HepG2 (cell line): ENCODE measurements at regions not wholly inside any gene's neighbourhood (a gene's known extent, or its start where the extent isn't known, plus 50 kb on each side); places are given as distances from the start of the nearest gene placed in this dataset.

Experiments
- CHD2 ChIP-seq: IDR thresholded peaks from 2 replicates; pipeline ENCODE4 v1.6.1; 2011; ENCODE audit warnings: low read depth, low read length, improper control_type of control experiment
- EZH2 ChIP-seq: conservative IDR thresholded peaks from 2 replicates; pipeline ENCODE4 v1.6.1; 2012; ENCODE audit warnings: mild to moderate bottlenecking, low read depth, low read length, moderate library complexity
- JUN ChIP-seq: sonication (generic); formaldehyde crosslinking; IDR thresholded peaks from 2 replicates; pipeline ENCODE4 v1.4.0; 2020; ENCODE audit warnings: mild to moderate bottlenecking, missing genetic modification reagents
- NFRKB ChIP-seq: fragments of 450-650 bp; IDR thresholded peaks from 2 replicates; pipeline ENCODE4 v1.6.1; 2017
- ZNF788 ChIP-seq: sonication (generic); formaldehyde crosslinking; IDR thresholded peaks from 2 replicates; pipeline ENCODE4 v1.5.0; 2020; ENCODE audit warnings: mild to moderate bottlenecking, missing genetic modification reagents, borderline replicate concordance
- TF ChIP-seq, protein P1 (sequence below): sonication (generic); formaldehyde crosslinking; IDR thresholded peaks from 2 replicates; pipeline ENCODE4 v1.5.0; 2020; ENCODE audit warnings: mild to moderate bottlenecking, missing genetic modification reagents, moderate library complexity

DNA sequence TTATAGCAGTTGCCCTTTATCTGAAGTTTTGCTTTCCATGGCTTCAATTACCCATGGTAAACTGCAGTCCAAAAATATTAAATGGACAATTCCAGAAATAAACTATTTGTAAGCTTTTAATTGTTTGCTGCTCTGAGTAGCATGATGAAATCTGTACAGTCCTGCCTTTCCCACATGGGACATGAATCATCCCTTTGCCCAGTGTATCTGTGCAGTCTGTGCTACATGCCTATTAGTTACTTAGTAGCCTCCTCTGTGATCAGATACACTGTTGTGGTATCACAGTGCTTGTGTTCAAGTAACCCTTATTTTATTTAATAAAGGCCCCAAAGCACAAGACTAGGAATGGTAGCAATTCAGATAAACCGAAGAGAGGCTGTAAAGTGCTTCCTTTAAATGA lies 810.6 kb upstream of the PIK3C3 start:
- TF ChIP-seq, protein P1, sequence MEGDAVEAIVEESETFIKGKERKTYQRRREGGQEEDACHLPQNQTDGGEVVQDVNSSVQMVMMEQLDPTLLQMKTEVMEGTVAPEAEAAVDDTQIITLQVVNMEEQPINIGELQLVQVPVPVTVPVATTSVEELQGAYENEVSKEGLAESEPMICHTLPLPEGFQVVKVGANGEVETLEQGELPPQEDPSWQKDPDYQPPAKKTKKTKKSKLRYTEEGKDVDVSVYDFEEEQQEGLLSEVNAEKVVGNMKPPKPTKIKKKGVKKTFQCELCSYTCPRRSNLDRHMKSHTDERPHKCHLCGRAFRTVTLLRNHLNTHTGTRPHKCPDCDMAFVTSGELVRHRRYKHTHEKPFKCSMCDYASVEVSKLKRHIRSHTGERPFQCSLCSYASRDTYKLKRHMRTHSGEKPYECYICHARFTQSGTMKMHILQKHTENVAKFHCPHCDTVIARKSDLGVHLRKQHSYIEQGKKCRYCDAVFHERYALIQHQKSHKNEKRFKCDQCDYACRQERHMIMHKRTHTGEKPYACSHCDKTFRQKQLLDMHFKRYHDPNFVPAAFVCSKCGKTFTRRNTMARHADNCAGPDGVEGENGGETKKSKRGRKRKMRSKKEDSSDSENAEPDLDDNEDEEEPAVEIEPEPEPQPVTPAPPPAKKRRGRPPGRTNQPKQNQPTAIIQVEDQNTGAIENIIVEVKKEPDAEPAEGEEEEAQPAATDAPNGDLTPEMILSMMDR: no peak
- no peak for TF ChIP-seq CHD2
- TF ChIP-seq NFRKB: no peak
- no peak for TF ChIP-seq JUN (CRISPR knock-in tag)
- TF ChIP-seq ZNF788: no peak
- TF ChIP-seq EZH2: no peak
